Heart right ventricle (tissue), 16 donors: ENCODE measurements at regions not wholly inside any gene's neighbourhood (a gene's known extent, or its start where the extent isn't known, plus 50 kb on each side); places are given as distances from the start of the nearest gene placed in this dataset.

Source experiments
- ATAC-seq, 8 donors: fragments of 200-7000 bp; cut with Tn5 transposase; one replicate each; pipeline ENCODE4 v1.9.1; 2020; ENCODE audit warnings: mild to moderate bottlenecking in 8 of 8, moderate library complexity in 8 of 8, moderate number of reproducible peaks in 1 of 8
- DNase-seq, 2 donors: peaks; one replicate each; pipeline ENCODE4 v3.0.0-alpha.2; 2020
- H3K27ac ChIP-seq, 10 donors: fragments of 200-600 bp; sonication (generic) in 2 of 10; one replicate each; pipeline versions ENCODE4 v1.5.0 to v1.8.0; 2020 to 2022; ENCODE audit warnings: mild to moderate bottlenecking in 3 of 10
- H3K27me3 ChIP-seq, 7 donors: fragments of 200-600 bp; one replicate each; pipeline ENCODE4 v1.8.0; 2021 to 2022; ENCODE audit warnings: mild to moderate bottlenecking in 2 of 7
- H3K36me3 ChIP-seq, 9 donors: fragments of 200-600 bp; sonication (generic) in 1 of 9; one replicate each; pipeline versions ENCODE4 v1.5.0 to v1.8.0; 2020 to 2022; ENCODE audit warnings: mild to moderate bottlenecking in 2 of 9
- H3K4me1 ChIP-seq, 9 donors: fragments of 200-600 bp; sonication (generic) in 1 of 9; one replicate each; pipeline versions ENCODE4 v1.5.0 to v1.8.0; 2020 to 2022; ENCODE audit warnings: mild to moderate bottlenecking in 4 of 9
- H3K4me3 ChIP-seq, 10 donors: fragments of 200-600 bp; sonication (generic) in 2 of 10; one replicate each; pipeline versions ENCODE4 v1.5.0 to v1.8.0; 2020 to 2022; ENCODE audit warnings: mild to moderate bottlenecking in 7 of 10, moderate library complexity in 2 of 10
- H3K9me3 ChIP-seq, 11 donors: fragments of 200-600 bp in 10 of 11; sonication (generic) in 2 of 11; one replicate each; pipeline versions ENCODE4 v1.5.0 to v1.8.0; 2013 to 2022; ENCODE audit warnings: mild to moderate bottlenecking in 2 of 11, control low read depth in 1 of 11, moderate library complexity in 1 of 11
- CTCF ChIP-seq, 9 donors: fragments of 200-600 bp; sonication (generic) in 2 of 9; IDR thresholded peaks; one replicate each; pipeline versions ENCODE4 v1.5.0 to v1.8.0; 2021 to 2022; ENCODE audit warnings: antibody characterized with exemption in 9 of 9, mild to moderate bottlenecking in 5 of 9, moderate library complexity in 1 of 9
- WGBS, 2 donors: extraction: QIAGEN DNeasy Blood & Tissue Kit; methylation state at CpG; one replicate each; pipeline ENCODE4 v1.1.7; 2013; ENCODE audit warnings: inconsistent platforms in 1 of 2; 5-methylcytosine and 5-hydroxymethylcytosine counted together
- intact Hi-C, 10 donors: fragments of 100-400 bp; cut with DNase I; formaldehyde crosslinking; loops; one replicate each; pipeline versions ENCODE4 v1.11.1 to v1.14.2; 2022
- donor health status: Arrhythmogenic right ventricular cardiomyopathy.
- donor health status: ischemic (EF 13 %, LVEDD 7.1; RV severe dilation, severe dysfunction).
- donor health status: healthy with polysubstance abuse.
- donor health status: DM: no; HTN: yes; CAD: no.
- donor health status: DM: no; HTN: no; CAD: no.
- donor health status: ischemic (EF 25% LVEDD 6.9; RV normal size, moderate dysfunction).
- donor health status: ischemic (EF 25% LVEDD 5.7; RV mildly dilated, moderate dysfunction).
- donor health status: healthy.
- donor health status: DM: yes; HTN: yes; CAD: no.
- donor health status: Ischemic cardiomyopathy.
- donor health status: ischemic (EF 35%, LVEDD 5.7; RV mildly dilated, moderate dysfunction).
- donor health status: nonischemic (EF 11% LVEDD 7.7; RV severe dilation, severe dysfunction).
- donor health status: DM: yes; HTN: yes; CAD: no.
- donor health status: PGD.
- donor health status: ischemic (EF 29% LVEDD 5.4; RV normal size, mild dysfunction).
- donor health status: nonischemic (EF 23%, LVEDD 6.1; RV moderate dilation, normal function).

GRCh38 chr2:129491308-129491707 lies 488.2 kb upstream of the RAB6C start:
- H3K36me3 ChIP-seq = no peaks in the 10 kb centered on the region
- H3K27me3 ChIP-seq = peaks cover 0 to 16% (median 4%) of the 10 kb centered on the region in 7 donors
- no peaks in the 10 kb centered on the region for H3K9me3 ChIP-seq
- no peak overlapping the region for H3K4me3 ChIP-seq
- no peak overlapping the region for H3K27ac ChIP-seq
- no peak for ATAC-seq
- no peaks in the 10 kb centered on the region for H3K4me1 ChIP-seq
- no peak for TF ChIP-seq CTCF (IDR thresholded peaks at IDR 0.05)
- DNase-seq = no peak
- intact Hi-C loops = no loop called here
- WGBS, 2 donors = 38 to 43% methylated on average over 2 of the region's 2 CpGs

GRCh38 chr2:129492548-129492947 lies 486.9 kb upstream of the RAB6C start:
- Histone ChIP-seq H3K36me3 (no peaks in the 10 kb centered on the region), H3K27me3 (peaks cover 0 to 16% (median 7%) of the 10 kb centered on the region in 7 donors), H3K27ac (no peak overlapping the region), H3K4me1 (no peaks in the 10 kb centered on the region), H3K9me3 (no peaks in the 10 kb centered on the region), H3K4me3 (no peak overlapping the region)
- WGBS, 2 donors = 73 to 82% methylated on average over 4 of the region's 4 CpGs
- intact Hi-C loops = no loop called here
- no peak for TF ChIP-seq CTCF (IDR thresholded peaks at IDR 0.05)
- no peak for ATAC-seq
- no peak for DNase-seq

- H3K27me3 ChIP-seq = peaks cover 0 to 8% (median 0%) of the 10 kb centered on the region in 7 donors
- WGBS, 2 donors = 51 to 58% methylated on average over 2 of the region's 2 CpGs
- peaks cover 0 to 10% (median 0%) of the 10 kb centered on the region in 9 donors for H3K4me1 ChIP-seq
- intact Hi-C loops = no loop called here
- ATAC-seq = no peak
- H3K27ac ChIP-seq = no peak overlapping the region
- H3K36me3 ChIP-seq = no peaks in the 10 kb centered on the region
- DNase-seq = no peak
- H3K4me3 ChIP-seq = no peak overlapping the region
- TF ChIP-seq CTCF (IDR thresholded peaks at IDR 0.05) = no peak
- no peaks in the 10 kb centered on the region for H3K9me3 ChIP-seq
Observed at GRCh38 chr2:129499747-129500146, 479.7 kb upstream of the RAB6C start.

- intact Hi-C loops = no loop called here
- no peak overlapping the region for H3K4me3 ChIP-seq
- H3K36me3 ChIP-seq = no peaks in the 10 kb centered on the region
- no peak for ATAC-seq
- no peak for DNase-seq
- peaks cover 0 to 6% (median 0%) of the 10 kb centered on the region in 7 donors for H3K27me3 ChIP-seq
- peaks cover 0 to 7% (median 0%) of the 10 kb centered on the region in 11 donors for H3K9me3 ChIP-seq
- no peak overlapping the region for H3K27ac ChIP-seq
- 26 to 30% methylated on average over 4 of the region's 4 CpGs for WGBS, 2 donors
- no peak for TF ChIP-seq CTCF (IDR thresholded peaks at IDR 0.05)
- peaks cover 0 to 10% (median 0%) of the 10 kb centered on the region in 9 donors for H3K4me1 ChIP-seq
Observed at GRCh38 chr2:129502781-129503180, 476.7 kb upstream of the RAB6C start.
